Neural progenitor cell (in vitro differentiated cells): ENCODE measurements at regions not wholly inside any gene's neighbourhood (a gene's known extent, or its start where the extent isn't known, plus 50 kb on each side); places are given as distances from the start of the nearest gene placed in this dataset.
A peak's percentile ranks its signal among the peaks of the same experiment; 100 is the strongest.
"Not testable (repeated sequence)": the region's sequence is repeated elsewhere in the genome, so short reads cannot be mapped to it uniquely, and the experiment has no call there.

ENCODE experiments used
- DNase-seq: peaks from one replicate; pipeline ENCODE4 v3.0.0-alpha.2; 2016; ENCODE audit warnings: low spot score
- H2AFZ ChIP-seq: fragments of 200-600 bp; sonication (generic); replicated peaks from 2 replicates; pipeline ENCODE4 v1.6.1; 2016; ENCODE audit warnings: antibody characterized with exemption
- H3F3A ChIP-seq: fragments of 200-600 bp; sonication (generic); 2 replicates; pipeline ENCODE4 v1.6.1; 2016; ENCODE audit warnings: antibody characterized with exemption, low read depth
- H3K27ac ChIP-seq: fragments of 200-600 bp; sonication (generic); 2 replicates; pipeline ENCODE4 v1.5.1; 2016; ENCODE audit warnings: mild to moderate bottlenecking
- H3K27me3 ChIP-seq: fragments of 200-600 bp; sonication (generic); 2 replicates; pipeline ENCODE4 v1.6.1; 2016; ENCODE audit warnings: mild to moderate bottlenecking, moderate library complexity
- H3K36me3 ChIP-seq: fragments of 200-600 bp; sonication (generic); 2 replicates; pipeline ENCODE4 v1.5.1; 2016
- H3K4me1 ChIP-seq: fragments of 200-600 bp; sonication (generic); 2 replicates; pipeline ENCODE4 v1.6.1; 2016; ENCODE audit warnings: mixed run types
- H3K4me2 ChIP-seq: fragments of 200-600 bp; sonication (generic); 2 replicates; pipeline ENCODE4 v1.6.1; 2016
- H3K4me3 ChIP-seq: fragments of 200-600 bp; sonication (generic); 2 replicates; pipeline ENCODE4 v1.5.1; 2016
- H3K79me2 ChIP-seq: fragments of 200-600 bp; sonication (generic); 2 replicates; pipeline ENCODE4 v1.6.1; 2016; ENCODE audit warnings: low read depth
- H3K9ac ChIP-seq: fragments of 200-600 bp; sonication (generic); 2 replicates; pipeline ENCODE4 v1.6.1; 2016
- H3K9me3 ChIP-seq: fragments of 200-600 bp; sonication (generic); 2 replicates; pipeline ENCODE4 v1.5.1; 2016; ENCODE audit warnings: low read depth
- H4K20me1 ChIP-seq: fragments of 200-600 bp; sonication (generic); 2 replicates; pipeline ENCODE4 v1.6.1; 2016; ENCODE audit warnings: low read depth
- H3K27ac Mint-ChIP-seq: 3 replicates; pipeline ENCODE4 v1.8.0; 2021; ENCODE audit warnings: mixed read lengths
- H3K27me3 Mint-ChIP-seq: 2 replicates; pipeline ENCODE4 v1.8.0; 2022; ENCODE audit warnings: low read depth, mild to moderate bottlenecking, inconsistent platforms, moderate library complexity, mixed read lengths; ENCODE audit not compliant: insufficient read depth
- H3K36me3 Mint-ChIP-seq: 3 replicates; pipeline ENCODE4 v1.8.0; 2021; ENCODE audit warnings: mixed read lengths
- H3K4me1 Mint-ChIP-seq: 3 replicates; pipeline ENCODE4 v1.8.0; 2021; ENCODE audit warnings: mixed read lengths
- H3K4me3 Mint-ChIP-seq: 3 replicates; pipeline ENCODE4 v1.8.0; 2021; ENCODE audit warnings: mild to moderate bottlenecking, moderate library complexity, mixed read lengths
- H3K9me3 Mint-ChIP-seq: 3 replicates; pipeline ENCODE4 v1.8.0; 2020; ENCODE audit warnings: mixed read lengths
- CTCF ChIP-seq: fragments of 200-600 bp; sonication (generic); IDR thresholded peaks from 2 replicates; pipeline ENCODE4 v1.5.1; 2017; ENCODE audit warnings: antibody characterized with exemption, mild to moderate bottlenecking
- EZH2 ChIP-seq: fragments of 200-600 bp; sonication (generic); IDR thresholded peaks from 2 replicates; pipeline ENCODE4 v1.6.1; 2017; ENCODE audit warnings: antibody characterized with exemption, mild to moderate bottlenecking, moderate library complexity
- EZH2phosphoT487 ChIP-seq: fragments of 200-600 bp; sonication (generic); IDR thresholded peaks from 2 replicates; pipeline ENCODE4 v1.6.1; 2017; ENCODE audit warnings: antibody characterized with exemption

GRCh38 chrX:56429581-56429980 is 133.8 kb upstream of the UBQLN2 start:
- no peak overlapping the region for H3K27ac ChIP-seq
- H3K4me3 ChIP-seq, result no peak overlapping the region
- Mint-ChIP-seq H3K4me3 (no peak overlapping the region), H3K4me1 (no peaks in the 10 kb centered on the region), H3K36me3 (no peaks in the 10 kb centered on the region), H3K9me3 (peaks cover 12% of the 10 kb centered on the region), H3K27me3 (no peaks in the 10 kb centered on the region), H3K27ac (no peak overlapping the region)
- peaks cover 6% of the 10 kb centered on the region for H3K9me3 ChIP-seq
- TF ChIP-seq EZH2phosphoT487, result no peak
- no peak for TF ChIP-seq CTCF
- no peak for TF ChIP-seq EZH2
- H3F3A ChIP-seq, result no peaks in the 10 kb centered on the region
- peak overlapping the region; percentile 42 for H2AFZ ChIP-seq
- no peaks in the 10 kb centered on the region for H3K36me3 ChIP-seq
- peak overlapping the region; percentile 28 for H3K4me2 ChIP-seq
- no peaks in the 10 kb centered on the region for H3K79me2 ChIP-seq
- no peaks in the 10 kb centered on the region for H4K20me1 ChIP-seq
- H3K4me1 ChIP-seq, result no peaks in the 10 kb centered on the region
- H3K27me3 ChIP-seq, result no peaks in the 10 kb centered on the region
- peak; percentile 42 for DNase-seq
- H3K9ac ChIP-seq, result no peak overlapping the region

- not testable (repeated sequence) for DNase-seq, H3K27me3 ChIP-seq, H2AFZ ChIP-seq, H3K36me3 Mint-ChIP-seq, H3F3A ChIP-seq, H3K4me1 Mint-ChIP-seq, H3K79me2 ChIP-seq, H3K36me3 ChIP-seq, H3K27me3 Mint-ChIP-seq, H3K4me3 Mint-ChIP-seq, H3K9me3 ChIP-seq, H3K27ac Mint-ChIP-seq, H4K20me1 ChIP-seq, H3K27ac ChIP-seq, H3K9ac ChIP-seq, H3K4me3 ChIP-seq, H3K4me1 ChIP-seq, H3K4me2 ChIP-seq
- H3K9me3 Mint-ChIP-seq, result peaks cover 16% of the 10 kb centered on the region
Observed at GRCh38 chrX:56451981-56452380, 111.4 kb upstream of the UBQLN2 start.

GRCh38 chrX:56462389-56462788 is 101.0 kb upstream of the UBQLN2 start:
- H3K9me3 ChIP-seq, result no peaks in the 10 kb centered on the region
- H2AFZ ChIP-seq, result no peak overlapping the region
- H3K9me3 Mint-ChIP-seq, result peaks cover 13% of the 10 kb centered on the region
- no peak overlapping the region for H3K9ac ChIP-seq
- H3K27ac ChIP-seq, result no peak overlapping the region
- no peaks in the 10 kb centered on the region for H3K36me3 Mint-ChIP-seq
- H4K20me1 ChIP-seq, result no peaks in the 10 kb centered on the region
- no peaks in the 10 kb centered on the region for H3K27me3 ChIP-seq
- no peaks in the 10 kb centered on the region for H3K27me3 Mint-ChIP-seq
- no peak overlapping the region for H3K4me3 ChIP-seq
- H3K4me3 Mint-ChIP-seq, result no peak overlapping the region
- no peaks in the 10 kb centered on the region for H3K79me2 ChIP-seq
- no peaks in the 10 kb centered on the region for H3K36me3 ChIP-seq
- DNase-seq, result no peak
- H3K4me1 ChIP-seq, result no peaks in the 10 kb centered on the region
- H3K27ac Mint-ChIP-seq, result no peak overlapping the region
- no peaks in the 10 kb centered on the region for H3K4me1 Mint-ChIP-seq
- TF ChIP-seq EZH2 (no peak), CTCF (no peak), EZH2phosphoT487 (no peak)
- H3F3A ChIP-seq, result no peaks in the 10 kb centered on the region
- no peak overlapping the region for H3K4me2 ChIP-seq

GRCh38 chrX:56468441-56468840 is 95.0 kb upstream of the UBQLN2 start:
- Histone ChIP-seq H3K36me3 (no peaks in the 10 kb centered on the region), H3K79me2 (no peaks in the 10 kb centered on the region), H3K27ac (no peak overlapping the region), H3K9ac (no peak overlapping the region), H3K4me2 (no peak overlapping the region), H3K9me3 (no peaks in the 10 kb centered on the region), H3K4me1 (no peaks in the 10 kb centered on the region), H2AFZ (no peak overlapping the region), H4K20me1 (no peaks in the 10 kb centered on the region), H3K27me3 (no peaks in the 10 kb centered on the region), H3F3A (no peaks in the 10 kb centered on the region), H3K4me3 (no peak overlapping the region)
- Mint-ChIP-seq H3K4me1 (no peaks in the 10 kb centered on the region), H3K4me3 (no peak overlapping the region), H3K27ac (no peak overlapping the region), H3K36me3 (no peaks in the 10 kb centered on the region), H3K9me3 (peaks cover 7% of the 10 kb centered on the region), H3K27me3 (peaks cover 3% of the 10 kb centered on the region)
- no peak for TF ChIP-seq EZH2
- DNase-seq, result no peak

- not testable (repeated sequence) for H3K4me1 Mint-ChIP-seq, H3K36me3 Mint-ChIP-seq, H4K20me1 ChIP-seq, H3K27ac ChIP-seq, H3K27me3 Mint-ChIP-seq, H3K27me3 ChIP-seq, H3K9me3 Mint-ChIP-seq, H3F3A ChIP-seq, H3K36me3 ChIP-seq, DNase-seq, H3K27ac Mint-ChIP-seq, H3K79me2 ChIP-seq, H3K9me3 ChIP-seq, H3K4me1 ChIP-seq, H3K9ac ChIP-seq, H3K4me2 ChIP-seq, H3K4me3 Mint-ChIP-seq, H2AFZ ChIP-seq, H3K4me3 ChIP-seq
Observed at GRCh38 chrX:56494923-56495322, 68.5 kb upstream of the UBQLN2 start.
